Neural cell (in vitro differentiated cells): ENCODE measurements at regions not wholly inside any gene's neighbourhood (a gene's known extent, or its start where the extent isn't known, plus 50 kb on each side); places are given as distances from the start of the nearest gene placed in this dataset.
A peak's percentile ranks its signal among the peaks of the same experiment; 100 is the strongest.

Experiments used
- H2AFZ ChIP-seq: fragments of 200-600, 300-800 bp; sonication (generic), shearing (Covaris generic); 2 replicates; pipeline ENCODE4 v1.6.0; 2014; ENCODE audit warnings: low read depth, mild to moderate bottlenecking, antibody characterized with exemption, low read length, moderate library complexity
- H3F3A ChIP-seq: fragments of 200-600 bp; shearing (Covaris generic); 2 replicates; pipeline ENCODE4 v1.6.1; 2016; ENCODE audit warnings: mild to moderate bottlenecking, moderate library complexity, mixed read lengths, antibody characterized with exemption, low read length; ENCODE audit not compliant: insufficient read depth, poor library complexity, severe bottlenecking
- H3K27ac ChIP-seq: fragments of 200-600, 300-800 bp; sonication (generic), shearing (Covaris generic); 2 replicates; pipeline ENCODE4 v1.5.1; 2014; ENCODE audit warnings: mild to moderate bottlenecking, low read length, moderate library complexity
- H3K27me3 ChIP-seq: fragments of 300-800, 200-600 bp; sonication (generic), shearing (Covaris generic); 2 replicates; pipeline ENCODE4 v1.6.0; 2014; ENCODE audit warnings: mild to moderate bottlenecking, low read depth, low read length, moderate library complexity; ENCODE audit not compliant: insufficient read depth
- H3K36me3 ChIP-seq: fragments of 300-800, 200-600 bp; sonication (generic), shearing (Covaris generic); 2 replicates; pipeline ENCODE4 v1.5.1; 2014; ENCODE audit warnings: mild to moderate bottlenecking, antibody characterized with exemption, low read length, moderate library complexity; ENCODE audit not compliant: insufficient read depth
- H3K4me2 ChIP-seq: fragments of 300-800, 200-600 bp; sonication (generic), shearing (Covaris generic); 2 replicates; pipeline ENCODE4 v1.6.0; 2014; ENCODE audit warnings: mild to moderate bottlenecking, low read length
- H3K4me3 ChIP-seq: fragments of 300-800, 200-600 bp; sonication (generic), shearing (Covaris generic); 2 replicates; pipeline ENCODE4 v1.5.1; 2014; ENCODE audit warnings: mild to moderate bottlenecking, low read length, moderate library complexity
- H3K79me2 ChIP-seq: fragments of 200-600 bp; shearing (Covaris generic); replicated peaks from 2 replicates; pipeline ENCODE4 v1.6.0; 2014; ENCODE audit warnings: mild to moderate bottlenecking, low read length, moderate library complexity; ENCODE audit not compliant: insufficient read depth
- H3K9ac ChIP-seq: fragments of 300-800, 200-600 bp; sonication (generic), shearing (Covaris generic); 2 replicates; pipeline ENCODE4 v1.6.1; 2016; ENCODE audit warnings: mild to moderate bottlenecking, low read length, mixed read lengths
- H3K9me2 ChIP-seq: fragments of 200-600 bp; shearing (Covaris generic); 2 replicates; pipeline ENCODE4 v1.6.1; 2016; ENCODE audit warnings: mild to moderate bottlenecking, low read length, mixed read lengths; ENCODE audit not compliant: insufficient read depth
- H3K9me3 ChIP-seq: fragments of 200-600, 300-800 bp; sonication (generic), shearing (Covaris generic); 2 replicates; pipeline ENCODE4 v1.6.1; 2016; ENCODE audit warnings: mild to moderate bottlenecking, mixed run types, low read length, moderate library complexity, mixed read lengths
- H4K20me1 ChIP-seq: fragments of 200-600 bp; shearing (Covaris generic); 2 replicates; pipeline ENCODE4 v1.6.1; 2016; ENCODE audit warnings: mild to moderate bottlenecking, mixed run types; ENCODE audit not compliant: insufficient read depth
- EP300 ChIP-seq: fragments of 450-650 bp; conservative IDR thresholded peaks from 2 replicates; pipeline ENCODE4 v1.6.1; 2014; ENCODE audit warnings: antibody characterized with exemption, mild to moderate bottlenecking, moderate library complexity; ENCODE audit not compliant: poor library complexity, severe bottlenecking
- EZH2 ChIP-seq: fragments of 200-600, 300-800 bp; shearing (Covaris generic), sonication (generic); IDR thresholded peaks from 2 replicates; pipeline ENCODE4 v1.6.1; 2014; ENCODE audit warnings: antibody characterized with exemption, low read length, borderline replicate concordance, mild to moderate bottlenecking; ENCODE audit not compliant: insufficient read depth, poor library complexity, severe bottlenecking
- MXI1 ChIP-seq: fragments of 450-650 bp; conservative IDR thresholded peaks from 2 replicates; pipeline ENCODE4 v1.6.1; 2014; ENCODE audit warnings: antibody characterized with exemption, mild to moderate bottlenecking; ENCODE audit not compliant: poor library complexity, severe bottlenecking
- POLR2AphosphoS5 ChIP-seq: IDR thresholded peaks from 2 replicates; pipeline ENCODE4 v1.6.1; 2012
- RAD21 ChIP-seq: fragments of 450-650 bp; conservative IDR thresholded peaks from 2 replicates; pipeline ENCODE4 v1.6.1; 2014; ENCODE audit warnings: antibody characterized with exemption, mild to moderate bottlenecking, moderate library complexity
- REST ChIP-seq: IDR thresholded peaks from 2 replicates; pipeline ENCODE4 v1.6.1; 2012; ENCODE audit warnings: borderline replicate concordance
- SMC3 ChIP-seq: fragments of 450-650 bp; conservative IDR thresholded peaks from 2 replicates; pipeline ENCODE4 v1.6.1; 2014; ENCODE audit warnings: antibody characterized with exemption, mild to moderate bottlenecking, moderate library complexity; ENCODE audit not compliant: poor library complexity
- TAF1 ChIP-seq: IDR thresholded peaks from 2 replicates; pipeline ENCODE4 v1.6.1; 2012; ENCODE audit warnings: low read depth
- TF ChIP-seq, protein P1 (sequence below): fragments of 450-650 bp; IDR thresholded peaks from 2 replicates; pipeline ENCODE4 v1.5.1; 2014; ENCODE audit warnings: antibody characterized with exemption, mild to moderate bottlenecking, moderate library complexity; ENCODE audit not compliant: poor library complexity, severe bottlenecking

GRCh38 chr14:48527832-48528231, 852.4 kb upstream of the MDGA2 start:
- Histone ChIP-seq H3K79me2 (no peaks in the 10 kb centered on the region), H2AFZ (no peak overlapping the region), H3K27ac (no peak overlapping the region), H3K27me3 (no peaks in the 10 kb centered on the region), H3K9me3 (no peaks in the 10 kb centered on the region), H3K9ac (no peak overlapping the region), H3K4me3 (no peak overlapping the region), H3K9me2 (no peaks in the 10 kb centered on the region), H3K36me3 (no peaks in the 10 kb centered on the region), H3F3A (no peaks in the 10 kb centered on the region), H4K20me1 (no peaks in the 10 kb centered on the region), H3K4me2 (no peak overlapping the region)
- TF ChIP-seq EP300 = no peak
- TF ChIP-seq SMC3 = no peak

GRCh38 chr14:48526307-48526706, 850.9 kb upstream of the MDGA2 start:
- TF ChIP-seq, protein P1, sequence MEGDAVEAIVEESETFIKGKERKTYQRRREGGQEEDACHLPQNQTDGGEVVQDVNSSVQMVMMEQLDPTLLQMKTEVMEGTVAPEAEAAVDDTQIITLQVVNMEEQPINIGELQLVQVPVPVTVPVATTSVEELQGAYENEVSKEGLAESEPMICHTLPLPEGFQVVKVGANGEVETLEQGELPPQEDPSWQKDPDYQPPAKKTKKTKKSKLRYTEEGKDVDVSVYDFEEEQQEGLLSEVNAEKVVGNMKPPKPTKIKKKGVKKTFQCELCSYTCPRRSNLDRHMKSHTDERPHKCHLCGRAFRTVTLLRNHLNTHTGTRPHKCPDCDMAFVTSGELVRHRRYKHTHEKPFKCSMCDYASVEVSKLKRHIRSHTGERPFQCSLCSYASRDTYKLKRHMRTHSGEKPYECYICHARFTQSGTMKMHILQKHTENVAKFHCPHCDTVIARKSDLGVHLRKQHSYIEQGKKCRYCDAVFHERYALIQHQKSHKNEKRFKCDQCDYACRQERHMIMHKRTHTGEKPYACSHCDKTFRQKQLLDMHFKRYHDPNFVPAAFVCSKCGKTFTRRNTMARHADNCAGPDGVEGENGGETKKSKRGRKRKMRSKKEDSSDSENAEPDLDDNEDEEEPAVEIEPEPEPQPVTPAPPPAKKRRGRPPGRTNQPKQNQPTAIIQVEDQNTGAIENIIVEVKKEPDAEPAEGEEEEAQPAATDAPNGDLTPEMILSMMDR = no peak
- TF ChIP-seq RAD21 (no peak), REST (no peak), MXI1 (no peak), TAF1 (no peak), POLR2AphosphoS5 (no peak), SMC3 (no peak), EP300 (no peak), EZH2 (no peak)
- no peak overlapping the region for H3K4me2 ChIP-seq
- no peak overlapping the region for H3K4me3 ChIP-seq

DNA sequence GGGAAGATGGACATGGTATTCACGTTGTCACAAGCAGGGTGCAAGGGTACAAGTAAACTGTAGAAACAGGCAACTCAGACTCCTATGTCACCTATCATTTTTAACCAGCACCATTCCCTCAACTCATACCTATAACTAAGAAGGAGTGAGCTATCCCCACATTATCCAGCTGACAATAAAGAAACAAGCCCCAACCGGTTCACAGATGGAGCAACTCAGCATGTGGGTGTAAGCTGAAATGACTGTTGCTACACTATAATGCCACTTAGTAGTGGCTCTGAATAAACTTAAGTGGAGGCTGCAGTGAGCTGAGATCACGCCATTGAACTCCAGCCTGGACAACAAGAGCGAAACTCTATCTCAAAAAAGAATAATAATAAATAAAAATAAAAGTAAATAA, 829.5 kb upstream of the MDGA2 start:
- Histone ChIP-seq H2AFZ (no peak overlapping the region), H3K79me2 (no peaks in the 10 kb centered on the region), H4K20me1 (no peaks in the 10 kb centered on the region), H3K36me3 (no peaks in the 10 kb centered on the region), H3K9me3 (no peaks in the 10 kb centered on the region), H3K4me2 (no peak overlapping the region), H3K27me3 (no peaks in the 10 kb centered on the region), H3K27ac (no peak overlapping the region), H3K9me2 (no peaks in the 10 kb centered on the region), H3F3A (no peaks in the 10 kb centered on the region), H3K4me3 (no peak overlapping the region), H3K9ac (no peak overlapping the region)
- TF ChIP-seq SMC3 (no peak), POLR2AphosphoS5 (peak; percentile 96)

More at GRCh38 chr14:48526307-48526706, 850.9 kb upstream of the MDGA2 start:
- H4K20me1 ChIP-seq = no peaks in the 10 kb centered on the region
- no peak overlapping the region for H3K27ac ChIP-seq
- no peak overlapping the region for H2AFZ ChIP-seq
- no peaks in the 10 kb centered on the region for H3K79me2 ChIP-seq
- H3K9me2 ChIP-seq = no peaks in the 10 kb centered on the region
- no peaks in the 10 kb centered on the region for H3K36me3 ChIP-seq
- H3F3A ChIP-seq = no peaks in the 10 kb centered on the region
- no peak overlapping the region for H3K9ac ChIP-seq
- no peaks in the 10 kb centered on the region for H3K27me3 ChIP-seq
- no peaks in the 10 kb centered on the region for H3K9me3 ChIP-seq
